ENCODE measurements at regions not wholly inside any gene's neighbourhood (a gene's known extent, or its start where the extent isn't known, plus 50 kb on each side); places are given as distances from the start of the nearest gene placed in this dataset.
A peak's percentile ranks its signal among the peaks of the same experiment; 100 is the strongest.
"Not testable (repeated sequence)": the region's sequence is repeated elsewhere in the genome, so short reads cannot be mapped to it uniquely, and the experiment has no call there.

DNA sequence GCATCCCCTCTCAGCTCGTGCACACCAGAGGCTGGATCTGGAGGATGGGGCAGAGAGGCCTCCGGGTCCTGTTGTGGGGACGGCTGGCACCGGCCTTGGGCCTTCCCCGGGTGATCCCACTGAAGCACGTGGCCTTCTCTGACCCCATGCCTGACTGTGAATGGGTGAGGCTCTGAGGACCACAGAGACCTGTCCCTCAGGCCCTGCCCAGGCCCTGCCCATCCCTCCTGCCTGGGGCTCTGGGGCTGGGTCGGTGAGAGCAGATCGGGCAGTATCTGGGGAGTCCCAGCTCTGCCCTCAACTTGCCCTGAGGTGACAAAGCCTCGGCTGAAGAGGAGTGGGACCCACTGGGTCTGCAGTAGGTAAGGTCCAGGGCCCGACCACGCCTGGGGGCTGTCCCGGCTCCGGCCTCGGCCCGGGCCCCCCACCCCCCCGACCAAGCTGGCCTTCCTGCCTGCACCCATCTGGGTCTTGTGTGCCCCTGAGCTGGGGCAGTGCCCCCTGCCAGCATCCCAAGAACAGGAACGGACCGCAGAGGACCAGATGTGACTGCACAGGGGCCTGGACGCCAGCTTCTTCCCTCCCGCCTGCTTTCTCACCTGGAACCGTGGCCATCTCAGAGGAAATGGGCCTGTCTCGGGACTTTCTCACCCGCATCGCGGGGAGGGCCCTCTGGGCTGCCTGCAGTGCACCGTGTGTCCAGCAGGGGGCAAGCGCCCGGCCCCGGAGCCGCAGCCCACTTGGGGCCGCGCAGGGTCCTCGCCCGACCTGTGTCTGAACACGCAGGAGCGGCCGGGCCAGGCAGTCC is 255.9 kb downstream of the PARP8 start:
- peak; percentile 84 for TF ChIP-seq CTCF (IDR thresholded peaks at IDR 0.05; ENCODE audit: unreplicated experiment)
- H3K27me3 Mint-ChIP-seq (ENCODE audit: low read depth); H3K4me1 Mint-ChIP-seq; H3K9me3 Mint-ChIP-seq; H3K27ac Mint-ChIP-seq; H3K36me3 Mint-ChIP-seq: not testable (repeated sequence)
- H3K4me3 Mint-ChIP-seq, result peak overlapping the region; percentile 38
- peak in 1 of 2 experiments; percentile 71 for DNase-seq (ENCODE audit: low spot score in 2 of 2, unreplicated experiment in 2 of 2)

GRCh38 chr5:50922942-50923767 is 256.7 kb downstream of the PARP8 start:
- Mint-ChIP-seq H3K27me3 (ENCODE audit: low read depth) (no peaks in the 10 kb centered on the region), H3K4me3 (peak overlapping the region; percentile 38), H3K9me3 (no peaks in the 10 kb centered on the region), H3K36me3 (no peaks in the 10 kb centered on the region), H3K27ac (no peak overlapping the region), H3K4me1 (peaks cover 8% of the 10 kb centered on the region)
- no peak for DNase-seq (ENCODE audit: low spot score in 2 of 2, unreplicated experiment in 2 of 2)
- no peak for TF ChIP-seq CTCF (IDR thresholded peaks at IDR 0.05; ENCODE audit: unreplicated experiment)

DNA sequence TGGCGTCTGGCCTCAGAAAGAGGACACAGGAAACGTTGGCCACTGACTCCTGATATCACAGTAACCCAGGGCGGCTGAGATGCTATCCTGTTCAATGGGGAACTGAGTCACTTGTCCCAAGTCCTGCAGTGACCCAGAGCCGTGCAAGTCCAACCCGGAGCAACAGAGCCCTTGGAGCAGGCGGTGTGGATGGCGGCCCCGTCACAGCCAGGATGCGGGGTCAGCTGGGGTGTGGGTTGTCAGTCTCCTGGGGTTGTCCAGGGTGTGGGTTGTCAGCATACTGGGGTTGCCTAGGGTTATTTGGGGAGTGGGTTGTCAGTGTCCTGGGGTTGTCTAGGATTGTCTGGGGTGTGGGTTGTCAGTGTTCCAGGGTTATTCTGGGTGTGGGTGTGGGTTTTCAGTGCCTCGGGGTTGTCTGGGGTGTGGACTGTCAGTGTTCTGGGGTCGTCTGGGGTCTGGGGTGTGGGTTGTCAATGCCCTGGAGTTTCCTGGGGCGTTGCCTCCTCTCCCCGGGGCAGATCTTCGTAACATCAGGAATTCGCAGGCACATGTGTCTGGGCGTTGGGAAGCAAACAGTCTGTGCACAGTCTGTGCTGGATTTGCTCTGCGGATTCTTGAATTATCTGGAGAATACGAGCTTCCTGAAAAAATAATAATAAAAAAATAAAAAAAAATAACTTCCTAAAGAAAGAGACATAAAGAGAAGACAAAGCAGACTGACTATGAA is 257.5 kb downstream of the PARP8 start:
- no peaks in the 10 kb centered on the region for H3K9me3 Mint-ChIP-seq
- no peaks in the 10 kb centered on the region for H3K36me3 Mint-ChIP-seq
- no peak overlapping the region for H3K27ac Mint-ChIP-seq
- H3K4me3 Mint-ChIP-seq, result no peak overlapping the region
- no peaks in the 10 kb centered on the region for H3K27me3 Mint-ChIP-seq (ENCODE audit: low read depth)
- peaks cover 8% of the 10 kb centered on the region for H3K4me1 Mint-ChIP-seq
- DNase-seq (ENCODE audit: low spot score in 2 of 2, unreplicated experiment in 2 of 2), result no peak
- no peak for TF ChIP-seq CTCF (IDR thresholded peaks at IDR 0.05; ENCODE audit: unreplicated experiment)

DNA sequence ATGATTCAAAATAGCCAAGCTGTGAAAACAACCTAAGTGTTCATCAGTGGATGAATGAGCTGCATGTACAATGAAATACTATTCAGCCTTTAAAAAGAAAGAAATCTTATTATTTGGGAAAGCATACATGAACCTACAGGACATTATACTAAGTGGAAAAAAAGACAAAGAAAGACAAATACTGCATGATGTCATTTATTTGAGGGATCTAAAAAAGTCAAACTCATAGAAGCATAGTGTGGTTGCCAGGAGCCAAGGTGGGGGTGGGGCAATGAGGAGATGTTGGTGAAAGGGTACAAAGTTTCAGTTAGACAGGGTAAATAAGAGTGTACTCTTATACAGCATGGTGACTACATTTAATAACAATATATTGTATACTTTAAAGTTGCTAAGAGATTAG is 261.5 kb downstream of the PARP8 start:
- no peak overlapping the region for H3K27ac Mint-ChIP-seq

More for the DNA sequence above, 261.5 kb downstream of the PARP8 start:
- TF ChIP-seq CTCF (IDR thresholded peaks at IDR 0.05; ENCODE audit: unreplicated experiment), result no peak
- no peak for DNase-seq (ENCODE audit: low spot score in 2 of 2, unreplicated experiment in 2 of 2)
- Mint-ChIP-seq H3K9me3 (no peaks in the 10 kb centered on the region), H3K27me3 (ENCODE audit: low read depth) (peaks cover 23% of the 10 kb centered on the region), H3K36me3 (no peaks in the 10 kb centered on the region), H3K4me3 (no peak overlapping the region), H3K4me1 (peaks cover 4% of the 10 kb centered on the region)
